HG03521 (cell line): ENCODE measurements at regions not wholly inside any gene's neighbourhood (a gene's known extent, or its start where the extent isn't known, plus 50 kb on each side); places are given as distances from the start of the nearest gene placed in this dataset.

Source experiments
- ATAC-seq: cut with Tn5 transposase; IDR thresholded peaks from one replicate; pipeline ENCODE4 v1.9.1; 2021; ENCODE audit warnings: mild to moderate bottlenecking, moderate library complexity; ENCODE audit not compliant: unreplicated experiment

DNA sequence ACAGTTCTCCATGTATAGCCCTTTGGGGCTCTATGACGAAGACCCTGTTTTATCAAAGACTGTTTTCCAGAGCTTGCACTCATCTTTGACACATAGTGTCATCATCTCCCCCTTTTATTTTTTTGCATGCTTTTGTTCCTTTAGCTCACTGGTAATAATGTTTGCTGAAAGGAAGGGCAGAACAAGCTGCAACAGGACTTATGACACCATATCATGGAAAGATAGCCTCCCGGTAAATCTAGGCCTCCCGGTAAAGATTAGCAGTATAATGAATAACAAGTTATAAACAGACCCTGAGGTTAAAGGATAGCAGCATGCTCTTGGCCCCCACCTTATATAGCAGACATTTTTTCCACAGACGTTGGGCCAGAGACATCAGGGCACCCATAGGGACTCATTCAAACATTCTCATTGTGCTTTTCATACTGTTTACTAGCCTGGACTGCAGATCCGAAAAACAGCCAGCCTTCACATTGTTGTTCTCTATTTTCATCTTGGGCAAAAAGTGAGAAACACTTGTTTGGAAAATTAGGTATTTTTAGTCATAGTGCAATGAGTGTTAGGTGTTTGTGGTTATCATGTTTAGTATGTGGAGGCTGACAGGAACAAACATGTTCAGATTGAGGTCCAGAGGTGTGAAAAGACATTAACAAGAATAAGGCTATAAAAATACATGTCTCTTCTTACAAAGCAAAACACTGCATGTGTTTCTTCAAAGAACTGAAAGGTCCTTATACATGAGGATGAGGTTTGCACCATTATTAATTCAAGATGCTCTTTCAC is 136.9 kb upstream of the SPRY2 start:
- ATAC-seq = no peak

DNA sequence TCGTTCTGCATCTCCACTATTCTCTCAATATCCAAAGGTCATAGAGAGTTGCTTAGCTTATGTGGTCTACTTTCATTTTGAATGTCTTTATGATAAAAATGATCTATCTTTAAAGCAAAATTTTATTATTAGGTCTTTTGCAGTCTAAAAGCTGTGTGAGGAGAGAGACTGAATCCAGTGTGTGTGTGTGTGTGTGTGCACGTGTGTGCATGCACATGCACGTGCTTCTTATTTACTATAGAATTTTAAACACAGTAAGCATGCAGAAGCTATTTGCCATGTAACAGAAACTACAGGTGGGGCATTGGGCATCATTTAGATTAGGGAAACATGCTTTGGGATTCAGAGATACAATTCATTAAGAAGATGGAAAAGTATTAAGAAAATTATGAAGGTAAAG is 136.0 kb upstream of the SPRY2 start:
- no peak for ATAC-seq

DNA sequence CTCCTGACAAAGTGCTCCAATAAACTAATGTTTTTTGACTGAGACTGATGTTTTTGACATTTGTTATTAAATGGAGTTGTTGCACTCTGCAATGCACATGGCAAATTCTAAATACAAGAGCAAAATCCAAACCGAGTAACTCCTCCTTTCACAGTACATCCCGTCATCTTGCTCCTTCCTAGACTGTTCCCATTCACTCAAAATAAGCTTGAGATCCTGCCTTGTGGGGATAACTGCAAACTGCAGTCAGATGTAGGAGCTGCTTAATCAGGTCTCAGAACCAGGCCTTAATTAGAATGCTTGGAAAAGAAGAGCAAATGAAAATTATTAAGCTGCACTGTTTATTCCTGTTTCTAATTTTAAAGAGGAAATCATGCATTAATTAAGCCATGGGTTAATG is 134.8 kb upstream of the SPRY2 start:
- ATAC-seq = no peak

DNA sequence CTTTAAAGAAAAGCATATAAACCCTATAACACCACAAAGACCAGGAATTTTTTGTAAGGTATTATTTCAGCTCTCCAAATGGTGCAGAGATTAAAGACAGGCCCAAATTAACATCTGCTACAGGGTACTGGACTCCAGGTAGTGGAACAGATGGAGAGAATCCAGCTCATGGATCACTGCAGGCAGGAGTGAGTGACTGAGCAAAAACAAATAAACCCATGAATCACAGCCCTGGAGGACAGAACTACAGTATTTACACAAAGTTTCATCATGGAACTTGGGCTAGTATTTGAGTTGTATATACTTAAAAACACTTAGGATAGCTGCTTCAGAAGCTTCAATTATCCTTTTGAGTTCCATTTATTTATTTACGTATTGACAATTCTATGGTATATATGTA is 132.8 kb upstream of the SPRY2 start:
- ATAC-seq = no peak

DNA sequence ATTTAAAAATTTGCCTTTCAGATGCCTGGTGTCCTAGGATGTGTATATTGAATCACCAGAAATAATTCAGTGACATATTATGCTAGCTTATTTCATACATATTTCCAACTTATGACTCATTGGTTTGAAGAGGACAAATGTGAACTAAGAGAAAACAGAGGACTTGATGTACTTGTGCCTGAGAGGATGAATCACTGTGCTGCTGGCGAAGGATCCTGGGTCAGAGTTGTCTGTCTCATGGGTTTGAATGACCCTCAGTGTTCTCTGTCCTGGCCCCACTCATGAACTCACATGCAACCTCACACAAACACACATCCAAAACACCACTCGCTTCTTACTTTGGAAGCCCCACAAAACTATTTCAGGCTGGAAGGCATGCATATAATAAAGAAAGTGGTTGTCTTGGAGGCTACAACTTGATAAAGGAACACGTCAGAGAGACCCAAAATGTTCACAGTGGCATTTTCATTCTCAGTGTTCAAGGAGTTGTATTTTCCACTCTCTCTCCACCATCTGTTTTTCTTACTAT is 129.0 kb upstream of the SPRY2 start:
- no peak for ATAC-seq

DNA sequence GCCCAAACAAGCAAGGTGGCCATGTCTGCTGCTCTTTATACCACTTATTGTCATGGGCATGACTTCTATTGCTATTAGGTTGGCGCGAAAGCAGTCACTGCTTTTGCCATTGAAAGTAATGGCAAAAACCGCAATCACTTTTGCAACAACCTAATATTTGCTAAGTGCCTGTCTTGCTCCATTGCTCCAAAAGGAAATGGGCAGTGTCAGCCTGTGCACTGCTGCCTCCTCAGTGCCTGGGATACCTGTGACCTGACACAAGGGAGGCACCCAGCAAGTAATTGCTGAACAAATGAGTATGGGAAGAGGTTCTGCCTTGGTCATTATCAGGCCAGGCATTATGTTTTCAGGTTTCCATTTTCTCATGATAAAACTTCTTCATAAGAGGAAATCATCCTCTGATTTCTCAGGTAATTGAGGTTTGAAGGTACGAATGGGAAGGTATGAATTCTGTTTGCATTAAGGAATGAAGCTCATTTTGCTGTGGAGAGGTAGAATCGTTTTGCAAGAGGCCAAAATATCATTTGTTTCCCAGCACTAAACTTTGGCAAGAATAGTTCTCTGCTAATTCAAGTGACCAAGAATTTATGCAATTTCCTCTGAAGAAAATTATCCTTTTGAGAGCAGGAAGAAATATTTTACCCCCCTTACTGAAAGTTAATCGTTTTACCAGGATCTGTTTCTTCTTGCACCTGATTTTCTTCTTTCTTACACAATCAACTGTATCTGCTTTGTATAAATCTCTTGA is 128.4 kb upstream of the SPRY2 start:
- ATAC-seq = no peak

DNA sequence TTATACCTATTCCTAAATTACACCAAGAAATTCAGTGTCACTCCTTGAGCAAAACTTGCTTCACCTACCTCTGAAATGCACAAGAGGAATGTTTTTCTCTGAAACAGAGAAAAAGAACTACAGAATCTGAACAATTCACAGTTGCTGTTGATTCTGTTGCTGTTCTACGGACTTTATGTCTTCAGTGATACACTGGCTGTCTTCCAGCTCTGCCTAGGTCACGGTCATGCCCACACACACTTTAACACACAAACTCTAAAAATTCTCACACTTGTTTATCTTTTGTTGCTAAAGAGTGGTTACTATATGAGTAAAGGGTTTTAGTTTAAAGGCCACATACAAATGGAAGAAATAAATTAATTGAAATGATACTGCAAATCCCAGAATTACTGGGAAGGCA is 124.4 kb upstream of the SPRY2 start:
- no peak for ATAC-seq

DNA sequence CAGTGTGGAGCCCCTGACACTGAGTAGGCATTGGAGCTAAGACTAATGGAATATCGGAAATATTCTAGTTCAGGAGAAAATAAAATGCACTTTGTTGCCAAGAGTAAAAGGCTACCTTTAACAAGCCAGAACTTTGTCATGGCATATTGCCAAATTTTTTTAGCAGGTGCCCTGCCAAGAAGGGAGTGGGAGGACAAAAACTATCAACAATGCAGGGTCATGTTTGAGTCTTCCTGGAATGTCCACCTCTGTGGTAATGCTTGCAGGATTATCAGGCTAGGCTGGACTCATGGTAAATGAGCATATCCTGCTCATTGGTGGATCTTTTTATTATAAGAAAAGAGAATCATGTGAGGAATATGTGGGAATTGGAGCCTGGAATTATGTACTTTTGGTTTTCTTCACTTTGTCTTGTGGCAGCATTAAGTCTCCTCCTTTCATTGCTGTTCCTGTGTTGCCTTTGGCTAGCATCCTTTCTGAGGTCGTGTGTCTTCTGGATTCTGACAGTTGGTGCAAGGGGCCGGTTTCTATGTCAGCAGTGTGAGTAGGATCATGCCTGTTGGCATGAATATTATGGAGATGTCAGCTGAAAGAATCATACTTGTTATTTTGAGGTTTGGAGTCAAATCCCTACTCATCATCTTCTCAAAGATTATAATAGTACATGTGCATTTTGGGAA is 122.9 kb upstream of the SPRY2 start:
- ATAC-seq = no peak

DNA sequence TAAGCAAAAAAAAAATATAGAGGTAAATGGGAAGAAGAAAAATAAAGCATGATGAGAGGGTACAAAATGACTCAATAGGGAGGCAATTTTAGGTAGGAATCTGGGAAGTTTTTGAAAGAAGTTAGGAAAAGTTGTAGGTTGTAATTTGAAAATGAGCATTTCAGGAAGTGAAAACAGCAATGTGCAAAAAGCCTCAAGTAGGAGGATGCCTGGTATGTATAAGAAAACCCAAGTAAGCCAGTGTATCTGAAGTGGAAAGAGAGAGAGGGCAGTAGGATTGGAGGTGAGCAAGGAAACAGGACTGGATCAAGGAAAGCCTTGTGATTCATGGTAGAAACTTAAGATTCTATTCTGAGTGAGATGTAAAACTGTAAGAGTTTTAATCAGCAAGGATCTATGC is 121.6 kb upstream of the SPRY2 start:
- no peak for ATAC-seq

DNA sequence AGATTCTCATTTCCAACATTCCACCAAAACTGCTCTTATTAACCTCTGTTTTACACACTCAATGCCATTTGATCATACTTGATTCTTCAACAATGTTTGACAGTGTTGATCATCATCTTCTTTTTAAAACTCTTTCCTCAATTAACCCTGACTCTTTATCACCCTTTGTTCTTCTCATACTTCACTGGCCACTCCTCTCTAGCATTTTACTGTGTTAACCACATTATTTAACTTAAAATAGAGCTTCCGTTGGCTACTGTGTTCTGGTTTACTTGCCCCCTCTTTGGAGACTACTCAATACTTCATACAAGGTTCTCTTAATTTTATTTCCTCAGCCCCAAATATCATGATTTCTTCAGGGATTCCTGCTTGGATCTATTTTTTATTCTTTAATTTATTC is 121.1 kb upstream of the SPRY2 start:
- ATAC-seq = no peak

DNA sequence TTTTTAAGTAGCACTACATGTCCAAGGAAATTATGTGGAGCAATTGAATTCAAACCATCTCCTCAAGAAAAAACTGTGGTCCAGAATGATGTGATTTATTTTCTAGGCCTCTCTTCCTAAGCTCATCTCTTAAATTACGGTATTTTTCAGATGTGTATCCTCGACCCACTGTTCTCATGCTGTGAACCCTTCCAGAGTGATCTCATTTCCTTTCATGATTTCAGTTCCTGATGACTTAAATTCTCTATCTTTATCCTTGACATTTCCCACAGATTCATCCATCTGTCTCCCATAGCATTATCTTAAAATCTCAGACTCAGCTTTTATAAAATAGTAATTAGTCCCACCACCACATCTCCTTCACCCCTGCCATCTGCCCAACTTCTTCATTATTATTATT is 117.6 kb upstream of the SPRY2 start:
- no peak for ATAC-seq

DNA sequence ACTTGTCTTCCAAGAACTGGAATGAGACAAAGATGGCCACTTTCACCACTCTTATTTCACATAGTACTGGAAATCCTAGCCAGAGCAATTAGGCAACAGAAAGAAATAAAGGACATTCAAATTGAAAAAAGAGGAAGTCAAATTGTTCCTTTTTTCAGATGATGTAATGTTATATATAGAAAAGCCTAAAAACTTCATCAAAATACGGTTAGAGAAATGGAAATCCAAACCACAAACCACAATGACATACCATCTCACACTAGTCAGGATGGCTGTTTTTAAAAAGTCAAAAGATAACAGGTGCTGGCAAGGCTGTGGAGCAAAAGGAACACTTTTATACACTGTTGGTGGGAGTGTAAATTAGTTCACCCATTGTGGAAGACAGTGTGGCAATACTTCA is 113.3 kb upstream of the SPRY2 start:
- peak; percentile 83 for ATAC-seq

DNA sequence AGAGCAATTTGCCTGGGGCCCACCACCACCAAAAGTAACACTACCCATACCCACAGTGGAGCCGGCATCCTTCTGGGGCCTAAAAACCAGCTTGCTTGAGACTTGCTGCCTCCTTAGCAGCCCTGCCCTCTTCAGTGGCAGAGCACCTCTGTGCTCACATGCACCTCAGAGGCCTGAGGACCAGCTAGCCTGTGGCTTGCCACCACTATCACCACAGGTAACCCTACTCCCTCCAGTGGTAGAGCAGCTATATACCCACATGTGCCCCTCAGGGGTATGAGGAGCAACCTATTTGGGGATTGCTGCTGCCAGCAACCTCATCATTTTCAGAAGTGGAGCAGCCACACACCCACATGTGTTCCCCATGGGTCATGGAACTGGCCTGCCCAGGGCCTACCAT is 111.4 kb upstream of the SPRY2 start:
- no peak for ATAC-seq

DNA sequence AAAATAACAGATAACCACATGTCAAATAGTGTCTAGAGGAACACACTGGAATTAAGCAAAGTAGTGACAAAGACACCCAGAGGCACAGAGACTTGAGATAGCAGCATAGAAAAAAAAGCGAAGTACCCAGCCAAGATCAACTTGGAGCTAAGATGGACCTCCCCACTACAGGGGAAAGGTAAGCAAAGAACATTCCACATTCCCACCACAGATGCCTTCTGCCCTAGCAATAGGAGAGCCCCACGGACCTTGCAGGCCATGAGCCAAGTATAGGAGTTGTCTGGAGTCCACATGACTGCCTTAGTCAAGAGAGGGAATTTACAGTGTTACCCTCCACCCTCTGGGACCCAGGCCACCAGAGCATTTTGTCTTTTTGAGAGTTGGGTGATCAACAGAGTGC is 110.7 kb upstream of the SPRY2 start:
- ATAC-seq = no peak

DNA sequence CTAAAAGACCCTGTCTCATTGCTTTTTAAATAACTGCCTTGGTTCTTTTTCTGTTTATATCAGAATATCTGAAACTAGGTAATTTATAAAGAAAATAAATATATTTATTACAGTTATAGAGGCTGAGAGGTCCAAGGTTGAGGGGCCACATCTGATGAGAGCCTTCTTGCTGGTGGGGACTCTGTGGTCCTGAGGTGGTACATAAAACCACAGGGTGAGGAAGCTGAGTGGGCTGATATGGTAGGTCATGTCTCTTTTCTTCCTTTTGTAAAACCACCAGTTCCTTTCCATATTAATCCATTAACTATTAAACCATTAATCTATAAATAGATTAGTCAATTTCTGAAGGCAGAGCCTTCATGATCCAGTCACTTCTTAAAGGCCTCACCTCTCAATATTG is 109.5 kb upstream of the SPRY2 start:
- no peak for ATAC-seq

DNA sequence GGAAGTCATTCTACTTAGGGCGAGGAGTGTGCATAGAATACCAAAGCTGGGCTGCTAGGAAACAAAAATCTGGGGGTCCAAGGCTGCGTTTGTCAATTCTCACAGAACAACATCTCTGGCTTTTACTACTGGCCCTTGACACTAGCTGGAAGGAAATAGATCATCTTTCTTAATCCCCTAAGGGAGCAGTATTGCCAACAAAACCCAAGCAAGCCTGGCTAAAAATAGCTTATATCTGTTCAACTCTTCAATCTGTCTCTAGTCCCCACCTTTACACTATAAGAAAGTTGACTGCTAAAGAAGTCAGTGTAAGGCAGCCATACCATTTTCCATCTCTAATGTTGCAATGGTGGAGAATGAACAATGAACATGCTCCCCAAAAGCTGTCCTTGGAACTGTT is 107.8 kb upstream of the SPRY2 start:
- ATAC-seq = no peak

DNA sequence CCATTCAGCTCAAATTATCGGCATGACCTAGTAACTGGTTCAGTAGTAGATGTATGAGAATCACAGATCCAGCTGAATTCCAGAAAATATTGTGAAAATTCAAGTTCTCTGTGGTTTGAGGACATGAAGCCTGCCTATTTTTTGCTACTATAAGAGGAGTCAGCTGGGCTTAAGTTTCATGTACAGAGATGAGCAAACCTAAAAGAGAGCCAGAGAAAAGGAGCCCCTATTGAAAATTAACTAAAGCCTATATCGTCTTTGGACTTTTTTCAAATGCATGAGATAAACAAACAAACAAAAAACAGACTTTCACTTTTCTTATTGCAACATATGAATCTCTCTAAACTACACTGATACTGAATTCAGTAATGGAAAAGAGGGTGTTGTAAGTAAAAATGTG is 106.8 kb upstream of the SPRY2 start:
- no peak for ATAC-seq

DNA sequence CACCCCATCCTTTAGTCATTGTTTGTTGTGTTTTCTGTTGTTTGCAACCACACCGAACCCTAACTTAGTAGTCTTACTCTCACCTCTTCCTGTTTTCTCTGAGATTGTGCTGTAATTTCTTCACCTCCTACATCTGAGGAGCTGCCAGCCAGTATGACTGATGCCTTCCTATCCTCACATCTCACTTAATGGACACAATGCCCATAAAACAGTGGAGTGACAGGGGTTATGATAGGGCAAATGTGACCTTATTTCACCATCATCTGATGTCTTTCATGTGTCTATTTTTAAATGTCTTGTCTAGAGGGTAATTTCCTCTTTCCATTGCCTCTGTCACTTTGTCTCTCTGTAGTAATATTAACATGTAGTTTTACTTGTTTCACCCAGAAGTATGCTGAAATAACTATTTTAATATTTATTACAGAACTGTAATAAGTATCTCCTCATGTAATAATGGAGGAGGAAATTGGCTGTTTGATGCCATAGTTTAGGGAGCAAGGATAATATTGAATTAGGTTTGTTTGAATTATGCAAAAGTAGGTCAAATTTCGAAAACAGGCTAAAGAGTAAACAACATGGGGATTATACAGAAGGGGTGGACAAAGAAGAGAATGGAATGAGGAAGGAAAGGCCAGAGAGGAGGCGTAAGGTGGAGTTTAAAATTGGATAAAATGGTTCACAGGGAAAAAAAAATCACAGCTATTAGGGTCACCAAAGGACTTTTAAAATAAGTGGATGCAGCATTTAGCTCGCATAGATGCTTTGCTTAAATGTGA is 103.5 kb upstream of the SPRY2 start:
- ATAC-seq = no peak

DNA sequence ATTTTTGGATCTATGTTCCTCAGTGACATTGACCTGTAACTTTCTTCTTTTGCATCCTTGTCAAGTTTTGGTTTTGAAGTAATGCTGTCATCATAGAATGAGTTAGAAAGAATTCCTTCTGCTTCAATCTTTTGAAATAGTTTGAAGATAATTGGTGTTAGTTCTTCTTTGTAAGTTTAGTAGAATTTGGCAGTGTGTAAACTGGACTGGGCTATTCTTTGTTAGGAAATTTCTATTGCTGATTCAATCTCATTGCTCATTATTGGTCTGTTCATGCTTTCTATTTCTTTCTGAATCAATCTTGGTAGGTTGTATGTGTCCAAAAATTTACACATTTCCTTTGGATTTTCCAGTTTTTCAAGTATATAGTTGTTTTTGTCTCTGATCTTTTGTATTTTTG is 101.7 kb upstream of the SPRY2 start:
- ATAC-seq = no peak

DNA sequence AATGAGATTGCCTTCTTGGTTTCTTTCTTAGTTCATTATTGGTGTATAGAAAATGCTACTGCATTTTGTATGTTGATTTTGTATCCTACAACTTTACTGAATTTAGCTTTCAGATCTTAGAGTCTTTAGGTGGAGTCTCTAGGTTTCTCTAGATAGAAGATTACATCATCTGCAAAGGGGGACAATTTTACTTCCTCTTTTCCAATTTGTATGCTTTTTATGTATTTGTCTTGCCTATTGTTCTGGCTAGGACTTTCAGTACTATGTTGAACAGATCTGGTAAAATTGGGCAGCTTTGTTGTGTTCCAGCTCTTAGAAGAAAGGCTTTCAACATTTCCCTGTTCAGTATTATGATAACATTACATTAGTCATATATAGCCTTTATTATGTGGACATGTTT is 101.0 kb upstream of the SPRY2 start:
- ATAC-seq = no peak

DNA sequence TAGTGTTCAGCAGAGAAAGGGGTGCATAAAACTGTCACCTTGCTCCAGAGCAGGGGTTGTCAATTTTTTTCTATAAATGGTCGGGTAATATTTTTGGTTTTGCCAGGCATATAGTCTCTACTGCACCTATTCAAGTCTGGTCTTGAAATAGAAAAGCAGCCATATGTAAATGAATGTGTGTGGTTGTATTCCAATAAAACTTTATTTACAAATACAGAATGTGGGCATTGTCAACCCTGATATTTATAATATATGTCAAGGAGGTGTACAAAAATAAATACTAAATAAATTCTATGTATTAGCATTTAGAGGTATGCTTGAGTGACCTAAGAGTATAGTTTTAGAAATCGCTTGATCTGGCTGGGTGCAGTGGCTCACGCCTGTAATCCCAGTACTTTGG is 97.6 kb upstream of the SPRY2 start:
- ATAC-seq = no peak
